ENCODE measurements at regions not wholly inside any gene's neighbourhood (a gene's known extent, or its start where the extent isn't known, plus 50 kb on each side); places are given as distances from the start of the nearest gene placed in this dataset.

DNA sequence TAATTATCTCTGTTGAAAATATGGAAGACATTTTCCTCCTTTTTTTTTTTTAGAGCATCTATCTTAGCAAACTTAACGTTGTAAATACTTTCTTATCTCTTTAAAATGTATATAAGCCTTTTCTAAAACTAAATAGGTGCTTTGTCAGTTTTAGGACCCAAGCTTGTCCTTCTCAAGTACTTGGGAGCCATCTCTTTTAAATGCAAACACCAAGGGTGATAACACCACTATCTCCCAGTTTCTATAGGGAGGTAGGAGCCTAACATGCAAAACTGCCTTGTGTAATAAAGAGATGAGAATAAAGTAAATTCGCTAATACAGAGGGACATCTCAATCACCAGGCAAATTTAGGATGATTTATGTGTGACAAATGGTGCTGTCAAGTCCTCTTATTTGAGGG is 157.0 kb upstream of the FAM83B start:
- Histone ChIP-seq H3K9me3 (no peaks in the 10 kb centered on the region), H3K27me3 (no peaks in the 10 kb centered on the region), H3K4me1 (no peaks in the 10 kb centered on the region), H3K36me3 (no peaks in the 10 kb centered on the region), H3K27ac (no peak overlapping the region), H3K4me3 (no peak overlapping the region)
- no peak for DNase-seq (ENCODE audit: extremely low spot score in 2 of 2)
- no peak for TF ChIP-seq POLR2AphosphoS5 (IDR thresholded peaks at IDR 0.05; ENCODE audit: insufficient read depth in 1 of 2, low read depth in 1 of 2)
- no peak for TF ChIP-seq POLR2A (IDR thresholded peaks at IDR 0.05)
- TF ChIP-seq, protein P1, sequence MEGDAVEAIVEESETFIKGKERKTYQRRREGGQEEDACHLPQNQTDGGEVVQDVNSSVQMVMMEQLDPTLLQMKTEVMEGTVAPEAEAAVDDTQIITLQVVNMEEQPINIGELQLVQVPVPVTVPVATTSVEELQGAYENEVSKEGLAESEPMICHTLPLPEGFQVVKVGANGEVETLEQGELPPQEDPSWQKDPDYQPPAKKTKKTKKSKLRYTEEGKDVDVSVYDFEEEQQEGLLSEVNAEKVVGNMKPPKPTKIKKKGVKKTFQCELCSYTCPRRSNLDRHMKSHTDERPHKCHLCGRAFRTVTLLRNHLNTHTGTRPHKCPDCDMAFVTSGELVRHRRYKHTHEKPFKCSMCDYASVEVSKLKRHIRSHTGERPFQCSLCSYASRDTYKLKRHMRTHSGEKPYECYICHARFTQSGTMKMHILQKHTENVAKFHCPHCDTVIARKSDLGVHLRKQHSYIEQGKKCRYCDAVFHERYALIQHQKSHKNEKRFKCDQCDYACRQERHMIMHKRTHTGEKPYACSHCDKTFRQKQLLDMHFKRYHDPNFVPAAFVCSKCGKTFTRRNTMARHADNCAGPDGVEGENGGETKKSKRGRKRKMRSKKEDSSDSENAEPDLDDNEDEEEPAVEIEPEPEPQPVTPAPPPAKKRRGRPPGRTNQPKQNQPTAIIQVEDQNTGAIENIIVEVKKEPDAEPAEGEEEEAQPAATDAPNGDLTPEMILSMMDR (IDR thresholded peaks at IDR 0.05): no peak
- intact Hi-C loops (cut with DNase I): no loop called here

DNA sequence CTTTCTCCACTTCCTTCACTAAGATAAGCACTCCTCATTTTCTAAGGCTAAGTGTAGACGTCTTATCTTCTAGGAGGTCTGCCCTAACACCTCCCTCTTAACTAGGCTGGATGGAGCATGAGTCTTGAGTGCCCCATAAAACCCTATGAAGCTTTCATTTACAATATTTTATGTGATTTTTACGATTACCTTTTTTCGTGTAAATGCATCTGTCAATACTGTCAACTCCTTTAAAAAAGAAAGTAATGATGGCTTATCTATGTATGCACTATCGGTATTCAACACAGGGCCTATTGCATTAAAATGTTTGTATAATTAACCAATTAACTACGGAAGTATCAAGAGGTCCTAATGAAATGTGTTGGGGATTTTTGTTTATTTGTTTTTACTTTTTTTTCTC is 156.0 kb upstream of the FAM83B start:
- Histone ChIP-seq H3K27ac (no peak overlapping the region), H3K4me1 (no peaks in the 10 kb centered on the region), H3K9me3 (no peaks in the 10 kb centered on the region), H3K27me3 (no peaks in the 10 kb centered on the region), H3K4me3 (no peak overlapping the region), H3K36me3 (no peaks in the 10 kb centered on the region)
- TF ChIP-seq, protein P1 (IDR thresholded peaks at IDR 0.05): no peak
- TF ChIP-seq POLR2AphosphoS5 (IDR thresholded peaks at IDR 0.05; ENCODE audit: insufficient read depth in 1 of 2, low read depth in 1 of 2) (no peak), POLR2A (IDR thresholded peaks at IDR 0.05) (no peak)
- intact Hi-C loops (cut with DNase I): no loop called here
- no peak for DNase-seq (ENCODE audit: extremely low spot score in 2 of 2)

DNA sequence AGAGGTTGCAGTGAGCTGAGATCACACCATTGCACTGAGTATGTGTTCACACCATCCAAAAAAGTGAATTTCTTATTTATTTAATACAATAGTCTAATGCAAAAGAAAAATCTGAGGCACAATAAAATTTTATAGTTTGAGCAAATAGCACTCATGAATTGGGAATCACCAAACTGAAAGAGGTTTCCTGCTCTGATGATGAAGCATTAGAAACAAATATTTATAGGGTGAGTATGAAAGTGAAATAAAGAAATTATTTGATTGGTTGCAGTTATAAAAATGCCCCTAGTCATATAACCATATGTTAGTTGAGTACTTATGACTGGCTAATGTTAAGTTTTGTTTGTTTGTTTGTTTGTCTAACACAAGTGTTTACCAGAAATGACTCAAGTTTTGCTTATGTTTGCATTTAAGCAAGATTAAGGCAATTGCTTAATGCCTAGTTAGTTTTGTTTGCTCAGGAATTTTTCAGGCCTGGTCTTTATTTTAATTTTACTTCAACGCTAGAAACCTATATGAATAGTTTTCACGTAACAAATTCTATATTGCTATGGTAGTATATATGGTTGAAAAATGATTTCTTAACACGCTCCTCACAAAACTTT is 151.5 kb upstream of the FAM83B start:
- no peaks in the 10 kb centered on the region for H3K36me3 ChIP-seq
- no peaks in the 10 kb centered on the region for H3K9me3 ChIP-seq
- TF ChIP-seq POLR2AphosphoS5 (IDR thresholded peaks at IDR 0.05; ENCODE audit: insufficient read depth in 1 of 2, low read depth in 1 of 2) (no peak), POLR2A (IDR thresholded peaks at IDR 0.05) (no peak)
- TF ChIP-seq, protein P1 (IDR thresholded peaks at IDR 0.05): no peak
- H3K27ac ChIP-seq: no peak overlapping the region
- intact Hi-C loops (cut with DNase I): no loop called here
- H3K27me3 ChIP-seq: no peaks in the 10 kb centered on the region
- no peak for DNase-seq (ENCODE audit: extremely low spot score in 2 of 2)
- no peak overlapping the region for H3K4me3 ChIP-seq
- H3K4me1 ChIP-seq: no peaks in the 10 kb centered on the region

DNA sequence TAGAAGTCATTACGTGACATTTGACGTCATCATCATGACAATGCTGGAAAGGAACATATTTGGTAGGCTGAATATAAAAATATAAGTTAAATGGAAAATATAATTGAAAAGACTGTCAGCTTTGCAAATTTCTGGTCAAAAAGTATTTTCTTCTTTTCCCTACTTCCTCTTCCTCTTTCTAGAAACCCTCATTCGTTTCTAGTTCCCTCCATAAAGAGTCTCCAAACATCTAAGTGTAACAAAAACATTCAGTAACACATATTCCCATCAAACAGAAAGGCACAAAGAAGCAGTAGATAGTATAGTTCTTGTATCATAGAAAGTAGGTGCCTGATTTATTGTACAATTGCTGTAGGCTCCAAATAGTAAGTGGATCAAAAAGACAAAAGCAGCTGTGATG is 150.8 kb upstream of the FAM83B start:
- no peak overlapping the region for H3K4me3 ChIP-seq
- intact Hi-C loops (cut with DNase I): no loop called here
- TF ChIP-seq POLR2A (IDR thresholded peaks at IDR 0.05) (no peak), POLR2AphosphoS5 (IDR thresholded peaks at IDR 0.05; ENCODE audit: insufficient read depth in 1 of 2, low read depth in 1 of 2) (no peak)
- TF ChIP-seq, protein P1 (IDR thresholded peaks at IDR 0.05): no peak
- H3K4me1 ChIP-seq: no peaks in the 10 kb centered on the region
- H3K27ac ChIP-seq: no peak overlapping the region
- no peaks in the 10 kb centered on the region for H3K36me3 ChIP-seq
- no peak for DNase-seq (ENCODE audit: extremely low spot score in 2 of 2)
- H3K9me3 ChIP-seq: no peaks in the 10 kb centered on the region
- H3K27me3 ChIP-seq: no peaks in the 10 kb centered on the region

DNA sequence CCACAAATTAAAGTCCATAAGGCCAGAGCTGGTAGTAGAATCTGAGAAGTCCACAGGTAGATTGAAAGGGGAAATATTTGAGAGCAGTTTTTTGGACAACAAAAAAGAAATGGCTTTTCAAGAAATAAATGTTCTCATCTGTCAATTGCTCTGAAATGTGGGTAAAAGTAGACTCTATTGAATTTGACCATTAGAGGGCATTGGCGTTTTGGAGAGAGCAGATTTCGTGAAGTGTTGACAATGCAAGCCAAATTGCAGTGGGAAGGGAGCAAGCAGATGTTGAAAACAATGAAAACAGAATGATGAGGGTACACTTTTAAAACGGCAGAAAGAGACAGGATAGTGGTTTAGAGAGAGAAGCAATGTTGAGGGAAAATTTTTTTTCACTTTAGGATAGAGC is 149.1 kb upstream of the FAM83B start:
- Histone ChIP-seq H3K27ac (no peak overlapping the region), H3K4me3 (no peak overlapping the region), H3K4me1 (no peaks in the 10 kb centered on the region), H3K36me3 (no peaks in the 10 kb centered on the region), H3K9me3 (no peaks in the 10 kb centered on the region), H3K27me3 (no peaks in the 10 kb centered on the region)
- no peak for DNase-seq (ENCODE audit: extremely low spot score in 2 of 2)
- intact Hi-C loops (cut with DNase I): no loop called here
- TF ChIP-seq POLR2A (IDR thresholded peaks at IDR 0.05) (no peak), POLR2AphosphoS5 (IDR thresholded peaks at IDR 0.05; ENCODE audit: insufficient read depth in 1 of 2, low read depth in 1 of 2) (no peak)
- TF ChIP-seq, protein P1 (IDR thresholded peaks at IDR 0.05): no peak

Measured in vagina (tissue), 2 donors.